ENCODE measurements at regions not wholly inside any gene's neighbourhood (a gene's known extent, or its start where the extent isn't known, plus 50 kb on each side); places are given as distances from the start of the nearest gene placed in this dataset.

Small RNAs in the stretch of these regions (small RNA-seq; reads per million reads assigned to genes)
- 1.9 reads per million for gene MIR5100 (ENCODE audit: insufficient read length, low read depth, low replicate concordance)

All from BJ (cell line).